HG02970 (cell line): ENCODE measurements at regions not wholly inside any gene's neighbourhood (a gene's known extent, or its start where the extent isn't known, plus 50 kb on each side); places are given as distances from the start of the nearest gene placed in this dataset.
"Not testable (repeated sequence)": the region's sequence is repeated elsewhere in the genome, so short reads cannot be mapped to it uniquely, and the experiment has no call there.

Source experiments
- ATAC-seq: cut with Tn5 transposase; IDR thresholded peaks from one replicate; pipeline ENCODE4 v1.9.1; 2021; ENCODE audit warnings: mild to moderate bottlenecking, moderate library complexity, moderate number of reproducible peaks; ENCODE audit not compliant: unreplicated experiment, low FRiP score

DNA sequence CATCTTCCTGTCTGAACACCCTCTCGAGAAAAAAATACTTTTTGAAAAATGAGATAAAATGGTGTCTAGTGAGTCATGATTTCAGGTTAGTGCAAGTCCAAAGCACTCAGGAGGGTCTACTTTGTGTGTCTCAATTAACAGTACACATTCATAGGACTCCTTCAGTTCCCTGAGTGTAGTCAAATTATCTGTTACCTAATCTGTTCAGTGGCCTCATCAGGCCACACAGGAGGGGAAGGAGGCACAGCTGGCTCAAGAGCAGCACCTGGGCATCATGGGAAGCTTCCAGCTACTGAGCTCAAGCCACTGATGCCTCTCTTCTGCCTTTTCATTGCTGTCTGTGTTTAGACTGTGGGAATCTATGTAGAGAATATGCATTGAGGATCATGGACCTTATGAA is 341.4 kb upstream of the SGO1 start:
- ATAC-seq = no peak

DNA sequence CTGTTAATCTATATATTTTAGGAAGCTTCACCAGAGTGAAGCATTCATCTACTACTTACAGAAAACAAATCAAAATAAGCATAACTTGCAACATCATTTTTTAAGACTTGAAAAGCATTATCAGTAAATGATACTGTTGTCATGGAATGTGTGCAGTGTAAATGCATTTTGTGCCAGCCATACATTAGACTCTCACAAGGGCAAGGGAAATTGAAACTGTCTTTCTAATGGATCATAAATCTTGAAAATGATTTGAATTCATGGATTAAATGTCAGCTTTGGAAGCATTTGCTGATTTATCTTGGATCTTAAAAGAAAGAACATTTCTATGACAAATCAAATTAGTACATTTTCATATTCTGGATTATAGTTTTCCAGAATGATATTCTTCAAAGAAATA is 338.3 kb upstream of the SGO1 start:
- no peak for ATAC-seq

DNA sequence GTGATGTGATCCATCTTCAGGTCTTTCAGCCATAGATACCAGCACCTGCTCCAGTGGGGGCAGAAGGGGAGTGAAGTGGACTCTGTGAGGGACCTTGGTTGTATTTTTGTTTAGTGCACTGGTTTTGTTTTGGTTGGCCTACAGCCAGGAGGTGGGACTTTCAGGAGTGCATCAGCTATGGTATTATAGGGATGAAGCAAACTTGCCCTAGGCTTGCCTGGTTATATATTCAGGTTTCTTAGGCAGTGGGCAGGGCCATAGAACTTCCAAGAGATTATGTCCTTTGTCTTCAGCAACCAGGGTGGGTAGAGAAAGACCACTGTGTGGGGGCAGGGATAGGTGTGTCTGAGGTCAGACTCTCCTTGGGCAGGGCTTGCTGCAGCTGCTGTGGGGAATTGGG is 337.3 kb upstream of the SGO1 start:
- no peak for ATAC-seq

DNA sequence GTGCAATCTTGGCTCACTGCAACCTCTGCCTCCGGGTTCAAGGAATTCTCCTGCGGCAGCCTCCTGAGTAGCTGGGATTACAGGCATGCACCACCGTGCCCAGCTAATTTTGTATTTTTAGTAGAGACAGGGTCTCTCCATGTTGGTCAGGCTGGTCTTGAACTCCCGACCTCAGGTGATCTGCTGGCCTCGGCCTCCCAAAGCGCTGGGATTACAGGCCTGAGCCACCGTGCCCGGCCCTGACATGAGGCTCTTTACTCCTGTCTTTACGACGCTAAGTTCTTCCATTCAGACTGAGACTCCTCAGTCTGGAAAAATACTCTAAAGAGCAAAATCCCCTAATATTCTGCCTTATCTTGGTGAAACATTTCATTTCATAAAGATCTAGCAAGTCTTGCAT is 331.3 kb upstream of the SGO1 start:
- ATAC-seq = not testable (repeated sequence)

DNA sequence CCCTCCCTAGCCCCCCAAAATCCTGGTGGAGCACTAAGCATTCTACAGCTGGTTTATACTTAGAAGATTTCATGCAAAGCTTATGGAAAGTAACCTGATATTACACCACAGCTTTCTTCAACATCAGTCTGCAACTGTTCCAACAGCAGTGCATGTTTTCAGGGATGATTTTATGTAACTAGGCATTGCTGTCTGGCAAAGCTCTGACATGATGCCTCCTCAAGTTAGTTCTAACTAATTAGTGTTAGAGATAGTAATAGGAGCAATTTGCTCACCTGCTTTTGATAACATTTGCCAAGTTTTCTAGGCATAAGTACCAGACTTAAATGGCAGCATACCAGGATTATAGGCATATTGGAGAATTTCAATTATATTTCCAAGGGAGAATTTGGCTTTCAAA is 330.3 kb upstream of the SGO1 start:
- ATAC-seq = no peak

DNA sequence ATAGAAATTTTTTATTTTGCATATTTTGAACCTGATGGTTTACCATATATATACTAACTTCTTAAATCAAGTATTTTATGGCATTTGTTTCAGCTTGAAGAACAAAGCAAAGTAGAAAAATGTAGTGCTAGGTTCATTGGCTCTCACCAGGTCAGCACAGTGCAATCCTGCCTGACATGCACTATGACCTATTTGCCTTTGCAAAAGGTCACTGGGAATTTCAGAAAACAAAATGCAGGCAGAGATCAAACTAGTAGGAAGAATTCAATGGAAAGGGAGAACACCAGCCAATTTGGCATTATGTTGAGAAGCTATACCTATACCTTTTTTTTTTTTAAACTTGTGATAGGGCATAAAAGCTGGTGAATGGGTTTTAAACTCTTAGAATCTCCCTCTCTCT is 329.8 kb upstream of the SGO1 start:
- no peak for ATAC-seq

DNA sequence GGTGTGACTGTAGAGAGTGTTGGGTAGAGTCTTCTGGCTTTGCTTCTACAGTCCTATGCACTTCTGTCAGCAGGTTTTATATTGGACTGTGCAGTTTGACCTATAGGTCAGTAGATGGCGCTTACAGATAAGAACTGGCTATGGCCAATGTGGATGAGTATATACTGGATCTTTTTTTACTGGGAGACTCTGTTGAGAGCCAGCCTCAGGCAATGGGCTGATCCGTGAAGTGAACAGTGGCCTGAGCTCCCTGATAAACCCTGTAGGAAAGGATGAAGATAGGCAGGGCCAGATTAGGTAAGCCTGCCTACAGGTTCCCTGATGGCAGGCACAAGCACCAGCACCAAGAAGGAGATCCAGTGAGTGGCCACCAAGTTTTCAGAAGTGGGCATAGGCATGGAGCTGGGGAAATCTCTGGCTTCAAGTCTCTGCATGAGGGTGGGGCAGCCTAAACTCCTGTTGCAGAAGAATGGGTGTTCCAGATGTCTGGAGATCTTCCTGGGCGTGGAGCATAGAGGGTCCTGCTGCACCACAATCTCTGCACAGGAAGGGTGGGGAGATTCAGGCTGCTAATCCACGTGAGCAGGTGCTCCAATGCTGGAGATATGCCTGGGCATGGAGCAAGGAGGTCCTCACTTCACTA is 326.0 kb upstream of the SGO1 start:
- ATAC-seq = peak; percentile 81

DNA sequence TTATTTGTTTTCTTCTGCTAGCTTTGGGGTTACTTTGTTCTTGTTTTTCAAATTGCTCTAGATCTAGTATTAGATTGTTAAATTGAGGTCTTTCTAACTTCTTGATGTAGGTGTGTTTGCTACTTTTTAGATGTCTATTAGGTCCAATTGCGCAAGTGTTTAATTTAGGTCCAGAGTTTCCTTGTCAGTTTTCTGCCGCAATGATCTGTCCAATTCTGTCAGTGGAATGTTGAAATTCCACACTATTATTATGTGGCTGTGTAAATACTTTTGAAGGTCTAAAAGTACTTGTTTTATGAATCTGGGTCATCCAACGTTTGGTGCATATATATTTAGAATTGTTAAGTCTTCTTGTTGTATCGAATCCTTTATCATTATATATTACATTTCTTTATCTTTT is 324.4 kb upstream of the SGO1 start:
- ATAC-seq = no peak

DNA sequence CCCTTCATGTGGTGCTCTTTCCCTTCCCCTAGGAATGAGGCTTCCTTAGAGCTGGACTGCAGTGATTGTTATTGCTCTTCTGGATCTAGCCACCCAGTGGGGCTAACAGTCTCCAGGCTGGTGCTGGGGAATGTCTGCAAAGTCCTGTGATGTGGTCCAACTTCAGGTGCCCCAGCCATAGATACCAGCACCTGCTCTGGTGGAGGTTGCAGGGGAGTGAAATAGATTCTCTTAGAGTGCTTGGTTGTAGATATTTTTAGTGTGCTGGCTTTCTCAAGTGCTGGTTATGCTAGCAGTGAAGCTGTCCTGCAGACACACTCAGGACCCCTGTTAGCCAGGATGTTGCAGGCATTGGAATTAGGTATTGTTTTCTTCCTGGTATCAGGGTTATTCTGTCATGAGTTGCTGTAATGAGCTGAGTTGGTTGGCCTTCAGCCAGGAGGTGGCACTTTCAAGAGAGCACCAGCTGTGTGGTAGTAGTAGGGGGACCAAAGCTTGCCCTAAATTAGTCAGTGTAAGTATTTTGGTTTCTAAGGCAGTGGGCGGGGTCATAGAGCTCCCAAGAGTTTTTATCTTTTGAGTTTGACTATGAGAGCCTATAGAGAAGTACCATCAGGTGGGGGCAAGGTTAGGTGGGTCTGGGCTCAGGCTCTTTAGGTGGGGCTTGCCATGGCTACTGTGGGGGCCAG is 317.5 kb upstream of the SGO1 start:
- ATAC-seq = no peak

DNA sequence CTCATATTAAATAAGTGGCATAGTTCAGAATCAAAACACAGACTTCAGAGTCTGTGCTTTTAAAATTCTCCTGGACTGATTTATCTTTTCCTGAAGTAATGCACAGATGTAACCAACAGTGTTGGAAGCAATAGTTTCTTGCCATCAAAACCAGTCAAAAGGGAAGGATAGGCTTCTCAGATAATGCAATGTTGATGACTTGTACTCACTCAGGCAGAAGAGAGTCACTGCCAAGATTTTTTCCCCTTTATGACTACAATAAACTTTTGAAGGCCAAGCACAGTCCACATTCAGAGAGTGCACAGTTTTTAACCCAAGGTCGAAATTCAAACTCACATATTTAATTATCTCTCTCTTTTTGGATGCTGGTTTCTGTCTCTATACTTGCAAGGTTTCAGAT is 305.0 kb upstream of the SGO1 start:
- no peak for ATAC-seq

DNA sequence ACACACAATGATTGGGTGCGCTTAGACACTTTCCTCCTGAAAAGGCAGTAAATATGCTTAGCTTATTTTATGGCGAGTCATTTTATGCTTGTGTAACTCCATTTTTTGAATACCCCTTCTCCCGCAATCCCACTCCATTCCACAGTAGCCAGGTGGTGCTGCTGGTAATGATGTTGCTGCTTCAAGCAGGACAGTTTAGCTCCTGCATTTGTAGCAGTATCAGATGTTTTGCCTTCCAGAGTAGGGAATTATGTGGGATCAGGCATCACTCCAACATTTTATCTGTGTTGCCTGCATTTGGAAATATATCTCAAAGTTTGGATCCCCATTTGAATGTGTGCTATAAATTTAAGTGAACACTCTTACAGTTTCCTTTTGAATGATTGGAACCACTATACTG is 302.1 kb upstream of the SGO1 start:
- ATAC-seq = no peak

DNA sequence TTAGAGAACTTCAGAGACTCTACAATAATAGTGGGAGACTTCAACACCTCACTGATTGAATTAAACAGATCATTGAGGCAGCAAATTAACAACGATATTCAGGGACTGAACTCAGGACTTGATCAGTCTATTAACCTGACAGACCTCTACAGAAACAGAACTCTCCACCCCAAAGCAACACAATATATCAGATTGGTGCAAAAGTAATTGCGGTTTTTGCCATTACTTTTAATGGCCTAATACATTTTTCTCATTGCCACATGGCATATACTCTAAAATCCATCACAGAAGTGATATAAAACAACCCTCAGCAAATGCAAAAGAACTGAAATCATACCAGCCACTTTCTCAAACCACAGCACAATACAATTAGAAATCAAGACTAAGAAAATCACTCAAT is 298.1 kb upstream of the SGO1 start:
- ATAC-seq = no peak

DNA sequence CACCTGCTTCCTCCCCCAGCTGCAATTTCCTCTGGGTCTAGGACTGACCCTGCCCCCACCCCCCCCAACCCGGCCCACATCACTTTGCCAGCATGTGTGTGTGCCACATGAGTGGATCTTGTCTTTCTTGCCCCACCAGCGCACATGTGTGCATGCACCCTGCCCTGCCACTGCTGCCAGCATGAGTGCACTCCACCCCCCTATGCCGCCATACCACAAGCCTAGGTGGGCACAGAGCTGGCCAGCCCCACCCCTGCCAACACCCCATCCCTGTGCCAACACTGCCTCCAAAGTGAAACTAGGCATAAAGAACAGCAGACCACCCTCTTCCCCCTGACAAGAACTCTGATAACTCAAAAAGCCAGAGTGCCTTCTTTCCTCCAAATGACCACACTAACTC is 296.3 kb upstream of the SGO1 start:
- no peak for ATAC-seq

DNA sequence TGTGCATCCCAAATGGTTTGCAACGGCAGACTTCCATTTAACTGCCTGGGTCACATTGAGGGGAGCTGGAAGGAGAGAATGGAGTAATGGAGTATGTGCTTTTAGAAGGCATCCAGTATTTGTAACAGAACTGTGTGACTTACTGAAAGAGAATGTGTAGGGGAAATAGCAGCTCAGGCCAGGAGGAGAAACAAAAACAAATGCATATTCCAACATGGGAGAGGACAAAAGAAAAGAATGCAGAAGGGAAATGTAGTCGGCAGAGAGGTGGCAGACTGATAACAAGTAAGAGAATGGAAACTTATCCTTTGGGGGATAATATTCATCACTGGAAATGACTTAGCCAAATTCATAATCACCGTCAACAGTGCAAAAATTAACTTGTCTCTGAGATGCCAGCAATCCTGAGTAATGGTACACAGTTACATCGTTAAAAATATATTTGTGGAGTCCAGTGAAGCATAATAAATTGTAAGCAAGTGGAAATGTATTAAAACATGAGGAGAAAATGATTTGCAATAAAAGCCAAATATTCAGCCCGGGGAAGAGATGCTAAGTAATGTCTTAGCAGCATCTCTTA is 294.9 kb upstream of the SGO1 start:
- no peak for ATAC-seq

DNA sequence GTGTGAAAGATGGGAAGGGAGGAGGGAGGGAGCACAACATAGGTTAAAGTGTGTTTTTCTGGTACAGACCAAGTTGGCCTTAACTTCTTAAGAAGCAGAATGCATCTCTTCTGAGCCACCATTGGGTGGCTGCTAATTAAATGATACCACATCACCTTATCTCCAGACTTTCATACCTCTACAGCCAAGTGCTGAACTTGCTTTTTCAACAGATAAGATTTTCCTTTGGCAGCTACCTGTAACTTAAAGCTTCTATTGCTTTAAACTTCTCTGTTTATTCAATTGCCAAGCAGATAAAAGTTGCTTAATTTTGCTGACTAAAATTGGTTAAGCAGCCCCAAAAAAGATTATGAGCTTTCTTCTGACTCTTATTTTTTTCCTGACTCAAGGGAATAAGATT is 292.4 kb upstream of the SGO1 start:
- no peak for ATAC-seq

DNA sequence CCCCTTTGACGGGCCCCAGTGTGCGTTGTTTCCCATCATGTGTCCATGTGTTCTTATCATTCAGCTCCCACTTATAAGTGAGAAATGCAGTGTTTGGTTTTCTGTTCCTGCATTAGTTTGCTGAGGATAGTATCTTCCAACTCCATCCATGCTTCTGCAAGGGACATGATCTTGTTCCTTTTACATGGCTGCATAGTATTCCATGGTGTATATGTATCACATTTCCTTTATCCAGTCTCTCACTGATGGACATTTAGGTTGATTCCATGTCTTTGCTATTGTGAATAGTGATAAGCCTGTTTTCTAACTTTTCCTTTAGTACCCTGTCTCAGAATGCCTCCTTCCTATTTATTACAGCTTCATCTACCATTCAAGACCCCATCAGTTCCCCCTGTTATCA is 278.2 kb upstream of the SGO1 start:
- ATAC-seq = not testable (repeated sequence)

DNA sequence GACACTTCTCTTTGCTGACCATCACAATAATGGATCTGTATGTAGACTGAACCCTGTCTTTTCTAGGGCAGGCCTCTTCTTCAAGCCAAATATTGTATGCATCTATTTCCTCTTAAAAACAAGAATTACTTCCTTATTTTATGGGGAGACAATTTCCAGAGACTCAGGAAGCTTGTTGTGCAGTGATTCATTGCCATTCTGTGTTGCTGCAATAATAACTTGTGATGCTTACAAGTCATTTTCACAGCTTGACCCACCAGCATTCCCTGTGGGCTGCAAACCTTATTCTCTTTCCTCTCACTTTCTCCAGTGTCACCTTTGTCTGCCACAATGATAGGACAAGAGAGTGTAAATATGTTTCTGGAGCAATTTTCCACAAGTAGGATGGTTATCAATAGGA is 276.7 kb upstream of the SGO1 start:
- no peak for ATAC-seq

DNA sequence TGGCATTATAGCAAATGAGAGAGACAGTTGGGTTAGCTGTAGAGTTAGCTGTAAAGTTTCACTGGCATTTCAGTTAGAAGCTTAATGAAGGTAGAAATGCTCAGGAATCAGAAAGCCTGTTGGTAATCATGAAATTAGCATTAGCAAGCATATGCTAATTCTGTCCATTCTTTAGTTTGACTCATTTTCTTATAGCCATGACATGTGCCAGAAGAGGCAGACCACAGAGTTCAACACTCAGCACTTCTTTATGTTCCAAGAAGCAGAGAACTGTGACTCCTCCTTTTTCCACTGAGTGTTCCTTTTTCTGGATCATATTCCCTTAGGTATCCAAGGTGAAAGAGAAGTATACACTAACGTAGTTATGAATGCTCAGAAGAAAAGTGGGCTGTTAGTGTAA is 276.2 kb upstream of the SGO1 start:
- ATAC-seq = no peak

DNA sequence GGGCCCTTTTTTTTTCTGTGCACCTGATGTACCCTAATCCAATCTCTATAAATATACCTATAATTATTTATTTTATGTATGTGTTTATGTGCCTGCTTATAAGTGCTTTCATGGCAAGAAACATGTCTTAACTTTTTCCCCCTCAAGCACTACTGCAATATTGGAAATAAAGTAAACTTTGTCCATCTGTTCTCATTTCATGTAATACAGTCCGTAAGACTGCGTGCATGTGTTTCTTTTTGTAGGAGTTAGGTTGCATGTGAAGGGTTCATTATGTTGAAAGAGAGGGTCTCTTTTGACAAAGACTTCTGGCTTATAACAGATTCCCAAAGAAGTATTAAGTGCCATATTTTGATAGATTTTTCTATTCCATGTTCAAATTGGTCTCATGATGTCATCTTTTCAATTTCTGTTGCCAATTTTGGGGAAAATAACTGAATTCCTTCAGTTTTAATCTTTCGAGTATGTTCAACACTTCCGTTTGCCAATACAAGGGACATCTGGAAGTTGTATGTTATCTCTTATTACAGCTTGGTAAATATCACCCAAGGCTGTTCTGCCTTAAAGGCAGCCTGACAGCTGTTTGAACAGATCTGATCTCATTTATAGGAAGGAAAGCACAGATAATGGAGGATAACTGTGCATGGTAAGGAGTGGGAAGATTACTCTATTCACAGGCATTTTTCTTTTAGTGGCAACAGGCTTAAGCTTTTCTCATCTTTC is 273.1 kb upstream of the SGO1 start:
- ATAC-seq = no peak

DNA sequence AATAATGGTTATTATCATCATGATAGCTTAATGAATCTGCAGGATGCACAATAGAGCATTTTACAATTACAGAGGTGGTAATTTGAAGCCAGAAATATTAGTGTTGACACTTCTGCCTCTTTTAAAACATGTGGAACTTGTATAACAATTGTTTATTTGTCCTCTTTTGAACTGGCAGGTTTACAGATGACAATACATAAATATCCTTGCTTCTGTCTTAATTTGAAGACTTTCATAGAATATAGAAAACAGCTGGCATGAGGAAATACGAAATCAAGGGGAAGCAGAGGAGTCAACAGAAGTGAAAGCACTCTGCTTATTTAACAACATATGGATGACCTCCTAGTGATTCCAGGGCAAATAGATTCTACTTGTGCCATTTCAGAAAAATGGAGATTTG is 270.5 kb upstream of the SGO1 start:
- ATAC-seq = no peak

DNA sequence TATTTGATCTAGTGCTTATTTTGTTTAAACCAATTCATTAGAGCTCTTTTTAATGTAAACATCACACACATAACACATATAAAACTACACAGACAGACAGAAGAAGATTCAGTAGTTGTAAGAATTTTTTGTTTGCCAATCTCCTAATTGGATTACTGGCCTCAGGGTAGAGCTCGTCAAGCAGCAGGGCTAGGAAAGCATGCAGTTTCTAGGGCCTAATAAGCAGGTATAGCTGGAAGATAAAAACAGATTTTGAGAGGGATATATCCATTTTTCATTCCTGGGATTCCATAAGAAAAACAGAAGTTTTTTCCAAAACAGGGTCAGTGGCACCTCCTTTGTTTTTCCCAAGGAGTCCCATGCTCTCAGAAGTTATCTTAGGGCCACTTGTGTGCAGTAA is 265.2 kb upstream of the SGO1 start:
- ATAC-seq = no peak

DNA sequence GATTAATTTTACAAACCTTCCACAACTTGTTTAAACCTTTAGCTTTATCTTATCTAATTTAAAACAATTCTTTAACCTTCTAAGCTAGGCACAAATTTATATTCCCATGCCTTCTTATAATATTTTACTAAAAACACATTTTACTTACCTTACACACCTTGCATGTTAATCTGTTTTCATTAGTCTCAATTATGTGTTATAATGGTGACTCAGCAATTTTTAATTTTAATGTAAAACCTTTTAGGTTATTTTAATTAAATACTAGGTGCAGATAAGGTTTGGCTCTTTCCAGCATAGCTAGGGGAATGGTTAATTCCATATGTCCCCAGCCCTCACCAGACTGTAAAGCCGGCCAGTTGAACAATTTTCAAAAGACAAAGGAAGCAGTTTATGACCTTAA is 264.6 kb upstream of the SGO1 start:
- no peak for ATAC-seq
